HEK293 (cell line): ENCODE measurements at regions not wholly inside any gene's neighbourhood (a gene's known extent, or its start where the extent isn't known, plus 50 kb on each side); places are given as distances from the start of the nearest gene placed in this dataset.

ENCODE experiments used
- CTCF ChIA-PET: fragments of 350-600 bp; formaldehyde crosslinking; extraction: SDS; loops from one replicate; lab custom pipeline; 2021; ENCODE audit warnings: antibody characterized with exemption; lab: Yijun Ruan, JAX
- POLR2A ChIA-PET: fragments of 300-600 bp; formaldehyde crosslinking; extraction: SDS; loops from one replicate; lab custom pipeline; 2020; ENCODE audit warnings: antibody characterized with exemption, inconsistent platforms; lab: Yijun Ruan, JAX
- H3K27ac ChIP-seq: fragments of 200-500 bp; sonication (Bioruptor generic); 2 replicates; pipeline ENCODE4 v1.5.1; 2014; ENCODE audit warnings: low read depth, low read length, control low read depth, inconsistent platforms; ENCODE audit errors: extremely low read depth
- H3K36me3 ChIP-seq, 2 experiments: fragments of 200-500 bp in 1 of 2; sonication (Bioruptor generic) in 1 of 2; 1 replicate in 1 of 2; 2 replicates in 1 of 2; pipeline ENCODE4 v1.5.1; 2014 to 2017; ENCODE audit warnings: inconsistent platforms in 2 of 2, low read length in 2 of 2; ENCODE audit not compliant: control insufficient read depth in 2 of 2, insufficient read depth in 1 of 2
- H3K4me1 ChIP-seq: fragments of 200-500 bp; sonication (Bioruptor generic); 2 replicates; pipeline ENCODE4 v1.5.1; 2014; ENCODE audit warnings: mild to moderate bottlenecking, low read length, inconsistent platforms; ENCODE audit not compliant: control insufficient read depth, insufficient read depth
- H3K4me3 ChIP-seq: 2 replicates; pipeline ENCODE4 v1.5.1; 2011; ENCODE audit warnings: low read depth, mild to moderate bottlenecking, control low read depth, low read length, moderate library complexity
- H3K9me3 ChIP-seq: fragments of 200-500 bp; sonication (Bioruptor generic); 2 replicates; pipeline ENCODE4 v1.5.1; 2014; ENCODE audit warnings: low read depth, low read length, inconsistent platforms; ENCODE audit not compliant: control insufficient read depth, insufficient read depth
- HOXA7 ChIP-seq: sonication (generic); formaldehyde crosslinking; IDR thresholded peaks from 2 replicates; pipeline ENCODE4 v1.8.1; 2022; ENCODE audit warnings: missing genetic modification reagents, borderline replicate concordance
- KLF16 ChIP-seq: fragments of 450-650 bp; formaldehyde crosslinking; IDR thresholded peaks from 2 replicates; pipeline ENCODE4 v1.5.1; 2017; ENCODE audit warnings: missing biosample characterization, missing genetic modification characterization
- SCRT2 ChIP-seq: fragments of 450-650 bp; formaldehyde crosslinking; IDR thresholded peaks from 2 replicates; pipeline ENCODE4 v1.5.1; 2016; ENCODE audit warnings: missing biosample characterization, missing genetic modification characterization
- ZBTB6 ChIP-seq: fragments of 450-650 bp; formaldehyde crosslinking; IDR thresholded peaks from 2 replicates; pipeline ENCODE4 v1.5.1; 2017; ENCODE audit warnings: missing biosample characterization, missing genetic modification characterization
- ZNF132 ChIP-seq: fragments of 450-650 bp; formaldehyde crosslinking; IDR thresholded peaks from 2 replicates; pipeline ENCODE4 v1.5.1; 2017; ENCODE audit warnings: missing biosample characterization, missing genetic modification characterization, borderline replicate concordance
- ZNF16 ChIP-seq: fragments of 450-650 bp; formaldehyde crosslinking; IDR thresholded peaks from 2 replicates; pipeline ENCODE4 v1.5.1; 2016; ENCODE audit warnings: low read depth, missing biosample characterization, missing genetic modification characterization
- ZNF274 ChIP-seq, 2 experiments: fragments of 200-500 bp in 1 of 2; fragments of 450-650 bp in 1 of 2; sonication (Bioruptor generic) in 1 of 2; formaldehyde crosslinking in 1 of 2; IDR thresholded peaks; 2 replicates each; pipeline versions ENCODE4 v1.5.1 to v1.6.1; 2014 to 2016; ENCODE audit warnings: borderline replicate concordance in 1 of 2, inconsistent platforms in 1 of 2, low read length in 1 of 2, missing biosample characterization in 1 of 2, missing genetic modification characterization in 1 of 2
- ZNF311 ChIP-seq: fragments of 450-650 bp; formaldehyde crosslinking; IDR thresholded peaks from 2 replicates; pipeline ENCODE4 v1.5.1; 2017; ENCODE audit warnings: missing biosample characterization, missing genetic modification characterization, borderline replicate concordance
- ZNF366 ChIP-seq: fragments of 450-650 bp; formaldehyde crosslinking; conservative IDR thresholded peaks from 2 replicates; pipeline ENCODE4 v1.5.1; 2016; ENCODE audit warnings: missing biosample characterization, missing genetic modification characterization
- ZNF433 ChIP-seq: fragments of 450-650 bp; formaldehyde crosslinking; IDR thresholded peaks from 2 replicates; pipeline ENCODE4 v1.5.1; 2016; ENCODE audit warnings: missing biosample characterization, missing genetic modification characterization, low read depth
- ZNF529 ChIP-seq: fragments of 450-650 bp; formaldehyde crosslinking; IDR thresholded peaks from 2 replicates; pipeline ENCODE4 v1.5.1; 2017; ENCODE audit warnings: missing genetic modification characterization, missing biosample characterization; ENCODE audit not compliant: insufficient replicate concordance
- ZNF544 ChIP-seq: fragments of 450-650 bp; formaldehyde crosslinking; IDR thresholded peaks from 2 replicates; pipeline ENCODE4 v1.5.0; 2017; ENCODE audit warnings: missing biosample characterization, missing genetic modification characterization
- ZNF610 ChIP-seq: fragments of 450-650 bp; formaldehyde crosslinking; IDR thresholded peaks from 2 replicates; pipeline ENCODE4 v1.5.1; 2016; ENCODE audit warnings: missing biosample characterization, missing genetic modification characterization, borderline replicate concordance
- TF ChIP-seq, protein P1 (sequence below): fragments of 450-650 bp; formaldehyde crosslinking; IDR thresholded peaks from 2 replicates; pipeline ENCODE4 v1.5.1; 2017; ENCODE audit warnings: missing biosample characterization, missing genetic modification characterization
- TF ChIP-seq, protein P2 (sequence below): fragments of 450-650 bp; formaldehyde crosslinking; IDR thresholded peaks from 2 replicates; pipeline ENCODE4 v1.5.1; 2017; ENCODE audit warnings: missing biosample characterization, missing genetic modification characterization

- TF ChIP-seq HOXA7 (no peak), ZNF610 (no peak), ZNF274 (IDR thresholded peaks at IDR 0.05; ENCODE audit: low read length) (no peak), ZNF274 (tag by site-specific recombination; IDR thresholded peaks at IDR 0.05; ENCODE audit: borderline replicate concordance) (no peak), ZNF132 (no peak), ZNF366 (tag by site-specific recombination) (no peak), KLF16 (tag by site-specific recombination) (no peak), ZBTB6 (tag by site-specific recombination) (no peak), ZNF16 (tag by site-specific recombination) (no peak), ZNF544 (tag by site-specific recombination) (no peak)
- TF ChIP-seq, protein P1, sequence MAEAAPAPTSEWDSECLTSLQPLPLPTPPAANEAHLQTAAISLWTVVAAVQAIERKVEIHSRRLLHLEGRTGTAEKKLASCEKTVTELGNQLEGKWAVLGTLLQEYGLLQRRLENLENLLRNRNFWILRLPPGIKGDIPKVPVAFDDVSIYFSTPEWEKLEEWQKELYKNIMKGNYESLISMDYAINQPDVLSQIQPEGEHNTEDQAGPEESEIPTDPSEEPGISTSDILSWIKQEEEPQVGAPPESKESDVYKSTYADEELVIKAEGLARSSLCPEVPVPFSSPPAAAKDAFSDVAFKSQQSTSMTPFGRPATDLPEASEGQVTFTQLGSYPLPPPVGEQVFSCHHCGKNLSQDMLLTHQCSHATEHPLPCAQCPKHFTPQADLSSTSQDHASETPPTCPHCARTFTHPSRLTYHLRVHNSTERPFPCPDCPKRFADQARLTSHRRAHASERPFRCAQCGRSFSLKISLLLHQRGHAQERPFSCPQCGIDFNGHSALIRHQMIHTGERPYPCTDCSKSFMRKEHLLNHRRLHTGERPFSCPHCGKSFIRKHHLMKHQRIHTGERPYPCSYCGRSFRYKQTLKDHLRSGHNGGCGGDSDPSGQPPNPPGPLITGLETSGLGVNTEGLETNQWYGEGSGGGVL (tag by site-specific recombination) = no peak
- Histone ChIP-seq H3K4me1 (no peaks in the 10 kb centered on the region), H3K4me3 (no peak overlapping the region), H3K36me3 (no peaks in the 10 kb centered on the region), H3K9me3 (no peaks in the 10 kb centered on the region), H3K27ac (no peak overlapping the region)
- ChIA-PET POLR2A (no interaction called here), CTCF (interaction anchor here (0.5 kb wide), 1 partner anchor 241 kb away, joined by 3 read pairs; no protein-coding TSS in a partner anchor)
These were observed 65.2 kb upstream of the UST start for GRCh38 chr6:148681666-148682065.

GRCh38 chr6:148682252-148682651 lies 64.6 kb upstream of the UST start:
- POLR2A ChIA-PET = no interaction called here
- Histone ChIP-seq H3K9me3 (no peaks in the 10 kb centered on the region), H3K36me3 (no peaks in the 10 kb centered on the region), H3K4me1 (no peaks in the 10 kb centered on the region), H3K27ac (no peak overlapping the region), H3K4me3 (no peak overlapping the region)
- TF ChIP-seq, protein P2, sequence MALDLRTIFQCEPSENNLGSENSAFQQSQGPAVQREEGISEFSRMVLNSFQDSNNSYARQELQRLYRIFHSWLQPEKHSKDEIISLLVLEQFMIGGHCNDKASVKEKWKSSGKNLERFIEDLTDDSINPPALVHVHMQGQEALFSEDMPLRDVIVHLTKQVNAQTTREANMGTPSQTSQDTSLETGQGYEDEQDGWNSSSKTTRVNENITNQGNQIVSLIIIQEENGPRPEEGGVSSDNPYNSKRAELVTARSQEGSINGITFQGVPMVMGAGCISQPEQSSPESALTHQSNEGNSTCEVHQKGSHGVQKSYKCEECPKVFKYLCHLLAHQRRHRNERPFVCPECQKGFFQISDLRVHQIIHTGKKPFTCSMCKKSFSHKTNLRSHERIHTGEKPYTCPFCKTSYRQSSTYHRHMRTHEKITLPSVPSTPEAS (tag by site-specific recombination) = peak; percentile 51
- no peak for TF ChIP-seq SCRT2 (tag by site-specific recombination)
- TF ChIP-seq ZNF311 (tag by site-specific recombination) = no peak
- CTCF ChIA-PET = interaction anchor here (1.0 kb wide), 1 partner anchor 72 kb away, joined by 3 read pairs; no protein-coding TSS in a partner anchor

DNA sequence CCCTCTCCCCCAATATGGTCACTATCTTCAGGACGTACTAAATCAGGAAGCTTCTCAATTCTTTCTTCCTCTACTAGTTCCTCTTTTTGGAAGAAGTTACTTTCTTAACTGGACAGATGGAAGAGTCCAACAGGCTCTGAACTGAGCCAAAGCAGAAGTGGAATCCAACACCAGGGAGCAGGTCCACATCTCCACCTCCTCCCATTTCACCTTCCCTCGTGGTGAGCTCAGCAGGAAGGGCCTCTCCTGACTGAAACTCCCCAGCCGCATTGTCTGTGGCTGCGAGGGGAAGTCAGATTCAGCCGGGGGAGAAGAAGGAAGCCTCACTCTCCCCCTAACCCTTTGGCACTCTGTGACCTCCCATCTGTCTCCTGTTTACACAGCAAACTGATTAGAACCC lies 63.8 kb upstream of the UST start:
- Histone ChIP-seq H3K4me3 (no peak overlapping the region), H3K36me3 (no peaks in the 10 kb centered on the region), H3K9me3 (no peaks in the 10 kb centered on the region), H3K4me1 (no peaks in the 10 kb centered on the region)
- no peak for TF ChIP-seq ZNF433
- TF ChIP-seq ZNF529 = no peak
- TF ChIP-seq, all 188 proteins: peak for 0
- CTCF ChIA-PET = interaction anchor here (1.0 kb wide), 1 partner anchor 72 kb away, joined by 3 read pairs; no protein-coding TSS in a partner anchor
- POLR2A ChIA-PET = interaction anchor here (0.6 kb wide), 1 partner anchor 53 kb away, joined by 3 read pairs; no protein-coding TSS in a partner anchor
- H3K27ac ChIP-seq = no peak overlapping the region
